ENCODE measurements at regions not wholly inside any gene's neighbourhood (a gene's known extent, or its start where the extent isn't known, plus 50 kb on each side); places are given as distances from the start of the nearest gene placed in this dataset.

GRCh38 chr11:131223198-131223991, 147.0 kb upstream of the NTM start:
- no peak overlapping the region for H3K4me3 ChIP-seq (replicated peaks; ENCODE audit: low read depth, low read length)
- no peak for DNase-seq (ENCODE audit: extremely low read depth, low read depth)
- no peak for TF ChIP-seq CTCF (IDR thresholded peaks at IDR 0.05; ENCODE audit: low read depth, low read length, missing control alignments)

DNA sequence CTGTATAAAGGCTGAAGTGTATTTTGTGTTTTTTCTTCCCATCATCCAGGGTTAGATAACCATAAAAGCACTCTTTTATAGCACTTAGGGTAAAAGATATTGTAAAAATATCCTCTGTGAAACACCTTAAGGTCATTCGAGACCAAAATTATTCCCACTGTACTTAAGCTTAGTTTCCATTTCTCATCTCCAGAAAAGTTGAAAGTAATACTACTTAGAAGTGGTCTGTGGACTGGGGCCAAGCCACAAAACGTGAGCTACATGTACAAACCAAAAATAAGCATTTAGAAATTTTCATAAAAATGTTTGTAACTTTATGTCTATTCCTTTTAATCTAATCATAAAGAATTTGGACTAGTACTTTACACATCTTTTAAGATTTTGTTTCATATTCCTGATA, 142.0 kb upstream of the NTM start:
- TF ChIP-seq CTCF (IDR thresholded peaks at IDR 0.05; ENCODE audit: low read depth, low read length, missing control alignments) = no peak
- DNase-seq (ENCODE audit: extremely low read depth, low read depth) = no peak
- H3K4me3 ChIP-seq (replicated peaks; ENCODE audit: low read depth, low read length) = no peak overlapping the region

DNA sequence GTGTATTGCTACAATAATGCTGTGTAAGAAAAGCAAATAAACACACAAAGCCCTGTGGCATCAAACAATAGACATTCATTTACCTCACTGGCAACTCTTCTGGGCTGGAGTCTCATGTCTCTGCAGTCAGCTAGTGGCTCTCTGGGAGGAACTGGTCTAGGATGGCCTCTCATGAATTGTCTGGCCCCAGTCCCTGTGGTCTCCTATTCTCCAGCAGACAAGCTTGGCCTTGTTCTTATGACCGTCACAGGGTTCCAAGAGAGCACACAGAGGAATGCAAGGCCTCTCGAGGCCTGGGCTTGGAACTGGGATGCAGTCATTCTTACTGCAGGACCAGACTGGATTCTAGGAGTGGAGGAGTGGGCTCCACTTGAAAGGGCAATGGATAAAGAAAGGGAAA, 141.2 kb upstream of the NTM start:
- DNase-seq (ENCODE audit: extremely low read depth, low read depth) = no peak
- no peak for TF ChIP-seq CTCF (IDR thresholded peaks at IDR 0.05; ENCODE audit: low read depth, low read length, missing control alignments)
- no peak overlapping the region for H3K4me3 ChIP-seq (replicated peaks; ENCODE audit: low read depth, low read length)

- no peak for TF ChIP-seq CTCF (IDR thresholded peaks at IDR 0.05; ENCODE audit: low read depth, low read length, missing control alignments)
- H3K4me3 ChIP-seq (replicated peaks; ENCODE audit: low read depth, low read length) = no peak overlapping the region
These were observed 139.0 kb upstream of the NTM start for GRCh38 chr11:131231317-131231940.

DNA sequence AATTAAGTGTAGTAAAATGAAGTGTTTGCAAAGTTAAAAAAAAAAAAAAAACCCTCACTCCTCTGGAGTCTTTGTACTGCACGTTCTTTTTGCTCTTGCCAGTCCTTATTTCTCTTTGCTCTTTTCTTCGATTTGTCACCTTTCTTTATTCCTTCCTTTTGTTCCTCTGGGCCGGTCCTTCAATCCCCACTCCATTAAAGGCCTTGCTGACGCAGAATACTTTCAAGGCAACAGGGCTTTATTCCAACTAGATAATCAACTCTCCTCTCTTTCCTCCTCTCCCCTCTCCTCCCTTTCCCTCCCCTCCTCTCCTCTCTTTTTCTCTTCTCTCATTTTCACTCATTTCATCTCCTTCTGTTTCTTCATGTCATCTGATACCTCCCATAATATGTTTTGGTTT, 138.2 kb upstream of the NTM start:
- TF ChIP-seq CTCF (IDR thresholded peaks at IDR 0.05; ENCODE audit: low read depth, low read length, missing control alignments) = no peak
- H3K4me3 ChIP-seq (replicated peaks; ENCODE audit: low read depth, low read length) = no peak overlapping the region
- no peak for DNase-seq (ENCODE audit: extremely low read depth, low read depth)

More at GRCh38 chr11:131231317-131231940, 139.0 kb upstream of the NTM start:
- DNase-seq (ENCODE audit: extremely low read depth, low read depth) = no peak

DNA sequence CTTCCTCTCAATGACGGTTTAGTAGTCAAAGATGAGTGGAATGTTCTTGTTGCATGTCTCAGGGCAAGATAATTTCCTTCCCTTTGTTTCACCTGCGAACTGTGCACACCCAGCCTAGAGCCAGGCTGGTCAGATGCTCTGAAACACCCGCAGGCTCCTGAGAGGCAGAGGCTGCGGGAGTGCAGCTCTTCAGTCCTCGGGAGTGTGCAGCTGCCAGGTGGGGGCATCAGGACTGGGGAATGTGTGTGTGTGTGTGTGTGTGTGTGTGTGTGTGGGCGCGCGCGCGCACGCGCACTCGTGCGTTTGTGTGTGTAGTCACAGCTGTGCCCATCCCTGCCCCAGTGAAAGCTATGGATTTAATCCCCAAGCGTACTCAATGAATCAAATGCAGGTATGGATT, 136.2 kb upstream of the NTM start:
- DNase-seq (ENCODE audit: extremely low read depth, low read depth) = no peak
- no peak overlapping the region for H3K4me3 ChIP-seq (replicated peaks; ENCODE audit: low read depth, low read length)
- no peak for TF ChIP-seq CTCF (IDR thresholded peaks at IDR 0.05; ENCODE audit: low read depth, low read length, missing control alignments)
